ENCODE measurements at regions not wholly inside any gene's neighbourhood (a gene's known extent, or its start where the extent isn't known, plus 50 kb on each side); places are given as distances from the start of the nearest gene placed in this dataset.

DNA sequence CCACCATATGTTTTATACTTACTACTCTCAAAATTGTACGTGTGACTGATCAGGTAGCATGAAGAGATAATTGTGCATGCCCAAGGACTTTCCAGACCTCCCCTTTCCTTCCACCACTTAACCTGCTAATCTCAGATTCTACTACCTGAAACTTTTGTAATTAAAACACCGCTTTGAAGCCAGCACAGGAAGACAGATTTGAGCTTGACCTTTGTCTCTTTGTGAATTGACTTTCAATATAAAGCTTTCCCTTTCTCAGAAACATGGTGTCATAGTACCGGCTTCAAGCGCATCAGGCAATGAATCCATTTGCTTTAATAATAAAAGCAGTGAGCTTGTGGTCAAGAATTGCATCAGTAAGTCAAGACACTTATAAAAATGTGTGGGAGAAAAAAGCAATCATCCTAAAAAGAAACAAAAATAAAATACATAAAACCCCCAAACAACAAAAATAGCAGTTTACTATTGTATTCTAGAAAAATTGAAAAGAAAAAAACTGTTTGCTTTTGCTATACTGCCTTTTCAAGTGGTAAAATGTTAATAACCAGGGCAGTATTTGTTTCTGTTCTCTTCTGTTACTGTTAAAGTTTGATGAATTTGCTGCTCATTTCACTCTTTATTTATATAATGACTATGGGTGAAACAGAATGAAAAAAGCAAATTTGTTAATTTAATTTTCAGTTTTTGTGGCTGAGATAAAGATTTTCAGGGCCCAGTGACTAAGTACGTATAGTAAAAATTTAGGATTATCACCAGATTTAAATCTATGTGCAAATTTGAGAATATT is 2075.3 kb downstream of the PCDH9 start:
- TF ChIP-seq, protein P1, sequence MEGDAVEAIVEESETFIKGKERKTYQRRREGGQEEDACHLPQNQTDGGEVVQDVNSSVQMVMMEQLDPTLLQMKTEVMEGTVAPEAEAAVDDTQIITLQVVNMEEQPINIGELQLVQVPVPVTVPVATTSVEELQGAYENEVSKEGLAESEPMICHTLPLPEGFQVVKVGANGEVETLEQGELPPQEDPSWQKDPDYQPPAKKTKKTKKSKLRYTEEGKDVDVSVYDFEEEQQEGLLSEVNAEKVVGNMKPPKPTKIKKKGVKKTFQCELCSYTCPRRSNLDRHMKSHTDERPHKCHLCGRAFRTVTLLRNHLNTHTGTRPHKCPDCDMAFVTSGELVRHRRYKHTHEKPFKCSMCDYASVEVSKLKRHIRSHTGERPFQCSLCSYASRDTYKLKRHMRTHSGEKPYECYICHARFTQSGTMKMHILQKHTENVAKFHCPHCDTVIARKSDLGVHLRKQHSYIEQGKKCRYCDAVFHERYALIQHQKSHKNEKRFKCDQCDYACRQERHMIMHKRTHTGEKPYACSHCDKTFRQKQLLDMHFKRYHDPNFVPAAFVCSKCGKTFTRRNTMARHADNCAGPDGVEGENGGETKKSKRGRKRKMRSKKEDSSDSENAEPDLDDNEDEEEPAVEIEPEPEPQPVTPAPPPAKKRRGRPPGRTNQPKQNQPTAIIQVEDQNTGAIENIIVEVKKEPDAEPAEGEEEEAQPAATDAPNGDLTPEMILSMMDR (IDR thresholded peaks at IDR 0.05; ENCODE audit: extremely low read depth, insufficient read depth, missing control alignments) = no peak
- in situ Hi-C loops (cut with MboI; ENCODE audit: low pct_unique_long_range_greater_than_20kb, low sequenced_read_pairs, unreplicated experiment) = no loop called here
- DNase-seq (ENCODE audit: low spot score) = peak; percentile 12

- no peak for DNase-seq (ENCODE audit: low spot score)
- TF ChIP-seq, protein P1 (IDR thresholded peaks at IDR 0.05; ENCODE audit: extremely low read depth, insufficient read depth, missing control alignments) = no peak
- in situ Hi-C loops (cut with MboI; ENCODE audit: low pct_unique_long_range_greater_than_20kb, low sequenced_read_pairs, unreplicated experiment) = no loop called here
Observed at GRCh38 chr13:65149687-65150086, 2080.4 kb downstream of the PCDH9 start.

GRCh38 chr13:65143920-65144319 is 2086.2 kb downstream of the PCDH9 start:
- DNase-seq (ENCODE audit: low spot score) = no peak
- in situ Hi-C loops (cut with MboI; ENCODE audit: low pct_unique_long_range_greater_than_20kb, low sequenced_read_pairs, unreplicated experiment) = no loop called here
- TF ChIP-seq, protein P1 (IDR thresholded peaks at IDR 0.05; ENCODE audit: extremely low read depth, insufficient read depth, missing control alignments) = no peak

GRCh38 chr13:65133094-65133493 is 2097.0 kb downstream of the PCDH9 start:
- in situ Hi-C loops (cut with MboI; ENCODE audit: low pct_unique_long_range_greater_than_20kb, low sequenced_read_pairs, unreplicated experiment) = no loop called here
- DNase-seq (ENCODE audit: low spot score) = no peak
- TF ChIP-seq, protein P1 (IDR thresholded peaks at IDR 0.05; ENCODE audit: extremely low read depth, insufficient read depth, missing control alignments) = no peak

DNA sequence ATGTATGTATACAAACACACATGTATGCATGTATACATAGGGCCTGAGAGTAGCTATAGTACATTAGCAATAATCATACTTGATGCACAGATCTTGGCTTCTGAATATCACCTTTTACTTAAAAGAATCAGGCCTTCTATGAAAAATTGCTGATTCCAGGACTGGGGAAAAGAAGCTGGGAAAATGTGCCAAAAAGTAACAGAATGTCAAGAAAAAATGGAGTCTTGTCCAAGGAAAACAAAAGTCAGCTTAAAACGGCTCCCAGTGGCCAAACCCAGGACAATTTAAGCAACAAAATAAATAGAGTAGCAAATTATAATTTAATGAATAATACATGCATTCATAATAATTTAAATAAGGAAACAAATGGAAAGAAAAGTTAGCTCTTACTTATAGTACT is 2104.9 kb downstream of the PCDH9 start:
- DNase-seq (ENCODE audit: low spot score) = no peak
- in situ Hi-C loops (cut with MboI; ENCODE audit: low pct_unique_long_range_greater_than_20kb, low sequenced_read_pairs, unreplicated experiment) = no loop called here
- TF ChIP-seq, protein P1 (IDR thresholded peaks at IDR 0.05; ENCODE audit: extremely low read depth, insufficient read depth, missing control alignments) = no peak

DNA sequence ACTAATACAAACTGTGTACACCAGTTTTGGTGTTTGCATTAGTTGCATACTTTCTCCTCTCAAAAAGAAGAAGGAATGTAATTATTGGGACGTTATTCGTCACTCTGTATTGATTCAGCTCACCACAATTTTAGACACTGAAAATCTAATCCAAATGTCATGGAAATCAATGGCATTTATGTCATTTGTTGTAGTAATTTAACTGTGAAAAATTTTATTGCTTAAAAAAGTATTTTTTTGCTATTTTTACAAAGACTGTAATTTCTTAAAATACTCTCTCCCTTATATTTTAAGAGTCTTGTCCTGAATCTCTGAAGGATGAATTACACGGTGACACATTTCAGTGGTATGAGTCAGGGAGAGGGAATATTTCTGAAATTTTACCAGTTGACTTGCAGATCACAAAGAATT is 2117.6 kb downstream of the PCDH9 start:
- TF ChIP-seq, protein P1 (IDR thresholded peaks at IDR 0.05; ENCODE audit: extremely low read depth, insufficient read depth, missing control alignments) = no peak
- DNase-seq (ENCODE audit: low spot score) = no peak
- in situ Hi-C loops (cut with MboI; ENCODE audit: low pct_unique_long_range_greater_than_20kb, low sequenced_read_pairs, unreplicated experiment) = no loop called here

All from GM13977 (cell line).